GM12878 (cell line): ENCODE measurements at regions not wholly inside any gene's neighbourhood (a gene's known extent, or its start where the extent isn't known, plus 50 kb on each side); places are given as distances from the start of the nearest gene placed in this dataset.

ENCODE experiments used
- ATAC-seq: fragments of 200-7000 bp; cut with Tn5 transposase; 3 replicates; pipeline ENCODE4 v1.9.1; 2020; ENCODE audit warnings: mild to moderate bottlenecking, moderate library complexity
- BruUV-seq: library from RNA; stranded (reverse); fragments of 400-500 nt; replicated peaks from 2 replicates; lab custom pipeline; 2021; lab: Mats Ljungman, UMichigan
- CTCF ChIA-PET: fragments of 300-600 bp; sonication (Branson Sonifier 250); formaldehyde crosslinking; extraction: SDS; loops from one replicate; lab custom pipeline; 2021; ENCODE audit warnings: inconsistent platforms; lab: Yijun Ruan, JAX
- POLR2A ChIA-PET: fragments of 350-600 bp; formaldehyde crosslinking; extraction: SDS; loops from one replicate; lab custom pipeline; 2021; ENCODE audit warnings: inconsistent platforms; lab: Charles Lee
- RAD21 ChIA-PET: fragments of 300-600 bp; sonication (Branson Sonifier 250); formaldehyde crosslinking; loops from one replicate; lab custom pipeline; 2023; ENCODE audit warnings: antibody characterized with exemption; ENCODE audit not compliant: unreplicated experiment; lab: Charles Lee
- SMC1A ChIA-PET: fragments of 300-600 bp; sonication (Branson Sonifier 250); formaldehyde crosslinking; loops from one replicate; lab custom pipeline; 2023; ENCODE audit not compliant: unreplicated experiment, uncharacterized antibody; lab: Charles Lee
- DNase-seq: peaks from one replicate; pipeline ENCODE4 v3.0.0-alpha.2; 2011; ENCODE audit warnings: low read depth, low spot score
- FAIRE-seq: peaks from 3 replicates; lab custom pipeline; 2011; peaks lifted over from hg19 to GRCh38; lab: Jason Lieb, UNC
- H2AFZ ChIP-seq: 2 replicates; pipeline ENCODE4 v1.6.0; 2011; ENCODE audit warnings: low read depth, low read length, control low read depth; ENCODE audit not compliant: control insufficient read depth
- H3K27ac ChIP-seq: 2 replicates; pipeline ENCODE4 v1.5.1; 2011; ENCODE audit warnings: control low read depth; ENCODE audit not compliant: control insufficient read depth, insufficient read depth
- H3K27me3 ChIP-seq, 2 experiments: replicated peaks in 1 of 2; 2 replicates each; pipeline versions ENCODE4 v1.6.0 to v1.6.1; 2011; ENCODE audit warnings: low read length in 1 of 2; ENCODE audit not compliant: control insufficient read depth in 2 of 2, insufficient read depth in 2 of 2
- H3K36me3 ChIP-seq, 2 experiments: 2 replicates each; pipeline ENCODE4 v1.5.1; 2011; ENCODE audit warnings: low read length in 1 of 2; ENCODE audit not compliant: control insufficient read depth in 2 of 2, insufficient read depth in 2 of 2
- H3K4me1 ChIP-seq: 2 replicates; pipeline ENCODE4 v1.6.1; 2011; ENCODE audit warnings: mild to moderate bottlenecking, low read length, moderate library complexity, mixed read lengths; ENCODE audit not compliant: control insufficient read depth, insufficient read depth
- H3K4me2 ChIP-seq: 2 replicates; pipeline ENCODE4 v1.6.0; 2011; ENCODE audit warnings: control low read depth; ENCODE audit not compliant: control insufficient read depth, insufficient read depth
- H3K4me3 ChIP-seq: fragments of 200-600 bp; sonication (generic); 2 replicates; pipeline ENCODE4 v1.5.1; 2016
- H3K79me2 ChIP-seq: 2 replicates; pipeline ENCODE4 v1.6.0; 2011; ENCODE audit warnings: low read length; ENCODE audit not compliant: control insufficient read depth, insufficient read depth
- H3K9ac ChIP-seq: 2 replicates; pipeline ENCODE4 v1.8.0; 2011; ENCODE audit warnings: low read length, control low read depth, mixed read lengths; ENCODE audit not compliant: control insufficient read depth, insufficient read depth
- H3K9me3 ChIP-seq: replicated peaks from 3 replicates; pipeline ENCODE4 v1.5.1; 2011; ENCODE audit warnings: mild to moderate bottlenecking, low read length; ENCODE audit not compliant: control insufficient read depth, insufficient read depth
- H4K20me1 ChIP-seq: 2 replicates; pipeline ENCODE4 v1.6.0; 2011; ENCODE audit not compliant: control insufficient read depth, insufficient read depth
- BCL11A ChIP-seq: IDR thresholded peaks from 2 replicates; pipeline ENCODE4 v1.6.1; 2011; ENCODE audit warnings: low read depth, low read length
- BHLHE40 ChIP-seq, 2 experiments: fragments of 450-650 bp in 1 of 2; IDR thresholded peaks; 2 replicates each; pipeline ENCODE4 v1.6.1; 2011 to 2017; ENCODE audit warnings: low read depth in 2 of 2, borderline replicate concordance in 1 of 2, improper control_type of control experiment in 1 of 2, low read length in 1 of 2, mild to moderate bottlenecking in 1 of 2
- BRCA1 ChIP-seq: IDR thresholded peaks from 2 replicates; pipeline ENCODE4 v1.6.1; 2011; ENCODE audit warnings: low read depth, low read length, improper control_type of control experiment
- EGR1 ChIP-seq, 2 experiments: IDR thresholded peaks; 1 replicate in 1 of 2; 2 replicates in 1 of 2; pipeline ENCODE4 v1.6.1; 2011 to 2012; ENCODE audit warnings: low read depth in 2 of 2, low read length in 2 of 2, borderline replicate concordance in 1 of 2, mild to moderate bottlenecking in 1 of 2, moderate library complexity in 1 of 2
- KDM1A ChIP-seq: fragments of 200-600 bp; sonication (generic); IDR thresholded peaks from 2 replicates; pipeline ENCODE4 v1.6.1; 2016; ENCODE audit warnings: borderline replicate concordance
- MTA2 ChIP-seq: fragments of 450-650 bp; IDR thresholded peaks from 2 replicates; pipeline ENCODE4 v1.6.1; 2016; ENCODE audit warnings: low read depth, mild to moderate bottlenecking, moderate library complexity
- MYC ChIP-seq: IDR thresholded peaks from 2 replicates; pipeline ENCODE4 v1.6.1; 2011; ENCODE audit warnings: mild to moderate bottlenecking, low read length, moderate library complexity, inconsistent platforms; ENCODE audit not compliant: insufficient read depth, insufficient replicate concordance, insufficient read length, severe bottlenecking
- NR2C1 ChIP-seq: fragments of 450-650 bp; IDR thresholded peaks from 2 replicates; pipeline ENCODE4 v1.6.1; 2017; ENCODE audit warnings: antibody characterized with exemption, mild to moderate bottlenecking, moderate library complexity
- PAX5 ChIP-seq: IDR thresholded peaks from 2 replicates; pipeline ENCODE4 v1.6.1; 2011; ENCODE audit warnings: low read depth, low read length, borderline replicate concordance
- PAX8 ChIP-seq: fragments of 450-650 bp; IDR thresholded peaks from 2 replicates; pipeline ENCODE4 v1.6.1; 2017; ENCODE audit warnings: mild to moderate bottlenecking, moderate library complexity
- SMAD5 ChIP-seq: IDR thresholded peaks from 2 replicates; pipeline ENCODE4 v1.6.1; 2016; ENCODE audit warnings: antibody characterized with exemption, low read depth
- SP1 ChIP-seq: IDR thresholded peaks from one replicate; pipeline ENCODE4 v1.6.1; 2011; ENCODE audit warnings: low read depth, low read length
- STAT3 ChIP-seq: IDR thresholded peaks from 2 replicates; pipeline ENCODE4 v1.6.1; 2011; ENCODE audit warnings: low read depth, low read length, improper control_type of control experiment
- ZNF207 ChIP-seq: fragments of 450-650 bp; IDR thresholded peaks from 2 replicates; pipeline ENCODE4 v1.6.1; 2014; ENCODE audit warnings: antibody characterized with exemption, mild to moderate bottlenecking, borderline replicate concordance
- ZNF384 ChIP-seq: IDR thresholded peaks from 2 replicates; pipeline ENCODE4 v1.6.1; 2012; ENCODE audit warnings: low read depth, mild to moderate bottlenecking, low read length, improper control_type of control experiment, borderline replicate concordance
- WGBS: methylation state at CpG from one replicate; pipeline ENCODE4 v1.1.6; 2016; ENCODE audit warnings: low lambda C conversion rate; ENCODE audit not compliant: insufficient replicate concordance, insufficient coverage; ENCODE audit errors: missing lambda C conversion rate; 5-methylcytosine and 5-hydroxymethylcytosine counted together
- in situ Hi-C: fragments of 300-500 bp; cut with MboI; formaldehyde crosslinking; loops from 9 replicates; pipeline ENCODE4 v1.14.3; 2018; ENCODE audit warnings: mixed read lengths
- intact Hi-C: fragments of 100-400 bp; cut with micrococcal nuclease; formaldehyde crosslinking; loops from one replicate; pipeline ENCODE4 v1.14.2; 2022; ENCODE audit not compliant: unreplicated experiment
- TF ChIP-seq, protein P1 (sequence below), 3 experiments: IDR thresholded peaks in 2 of 3; conservative IDR thresholded peaks in 1 of 3; 2 replicates each; pipeline ENCODE4 v1.5.1; 2011; ENCODE audit warnings: low read depth in 3 of 3, low read length in 3 of 3, mild to moderate bottlenecking in 3 of 3, control low read depth in 2 of 3, moderate library complexity in 2 of 3, inconsistent platforms in 1 of 3, mixed read lengths in 1 of 3; ENCODE audit not compliant: control insufficient read depth in 2 of 3, insufficient read depth in 1 of 3; ENCODE audit errors: extremely low read depth in 1 of 3
- TF ChIP-seq, protein P2 (sequence below): fragments of 450-650 bp; IDR thresholded peaks from 2 replicates; pipeline ENCODE4 v1.6.1; 2017; ENCODE audit warnings: low read depth, mild to moderate bottlenecking, moderate library complexity
- TF ChIP-seq, protein P3 (sequence below): fragments of 450-650 bp; formaldehyde crosslinking; IDR thresholded peaks from 2 replicates; pipeline ENCODE4 v1.5.0; 2022; ENCODE audit warnings: mild to moderate bottlenecking, missing genetic modification characterization

DNA sequence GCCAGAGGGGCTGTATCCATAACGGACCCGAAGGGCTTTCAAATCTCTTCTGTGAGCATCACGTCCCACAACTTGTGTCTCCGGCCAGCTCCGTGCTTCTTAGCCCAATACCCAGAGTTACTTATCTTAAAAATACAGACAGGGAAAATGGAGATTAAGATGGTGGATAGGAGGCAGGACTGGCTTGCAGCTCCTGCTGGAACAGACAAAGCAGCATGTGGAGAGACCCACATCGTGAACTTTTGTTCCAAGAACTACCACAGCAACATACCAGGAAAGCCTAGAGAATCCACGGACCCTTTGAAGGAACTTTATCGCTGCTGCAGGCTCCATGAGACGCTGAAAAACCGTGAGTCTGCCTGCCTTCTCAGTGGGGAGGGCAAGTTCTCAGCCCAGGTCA, 113.7 kb downstream of the RNASET2 start (continued):
- no peak for TF ChIP-seq STAT3
- no peak for TF ChIP-seq EGR1 (IDR thresholded peaks at IDR 0.05; ENCODE audit: borderline replicate concordance in 1 of 2, low read depth in 2 of 2, low read length in 2 of 2)
- no peak for TF ChIP-seq MYC
- no peak for TF ChIP-seq BHLHE40 (IDR thresholded peaks at IDR 0.05; ENCODE audit: borderline replicate concordance in 1 of 2, low read depth in 2 of 2, low read length in 1 of 2)
- no peak for TF ChIP-seq ZNF384
- TF ChIP-seq, all 136 proteins: peak for 0

DNA sequence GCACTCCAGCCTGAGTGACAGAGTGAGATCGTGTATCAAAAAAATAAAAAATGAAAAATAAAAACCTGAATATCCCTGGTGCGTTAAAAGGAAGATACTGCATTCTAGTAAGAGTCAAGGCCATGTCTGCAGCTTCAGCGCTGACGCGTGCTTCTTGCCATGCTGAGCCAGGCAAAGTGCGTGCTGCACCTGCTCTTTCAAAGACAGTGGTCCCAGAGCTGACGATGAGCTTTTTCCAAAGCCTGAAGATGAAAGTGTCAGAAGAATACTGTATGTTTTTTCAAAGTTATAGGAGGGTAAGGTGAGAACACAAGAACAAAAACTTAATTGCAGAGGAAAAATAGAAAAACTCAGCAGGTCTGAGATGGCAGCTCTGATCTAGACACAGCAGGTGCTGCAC, 115.1 kb downstream of the RNASET2 start:
- WGBS: 90% methylated on average over 7 of the region's 7 CpGs
- in situ Hi-C loops: no loop called here
- POLR2A ChIA-PET: interaction anchor here (0.7 kb wide), 1 partner anchor 313 kb away, joined by 4 read pairs; no protein-coding TSS in a partner anchor
- DNase-seq (no peak), ATAC-seq (no peak), FAIRE-seq (no peak)
- no peaks in the 10 kb centered on the region for H3K36me3 ChIP-seq
- H2AFZ ChIP-seq: no peak overlapping the region
- H3K4me1 ChIP-seq: no peaks in the 10 kb centered on the region
- no peaks in the 10 kb centered on the region for H3K79me2 ChIP-seq
- no peak overlapping the region for H3K27ac ChIP-seq
- no peak overlapping the region for H3K4me3 ChIP-seq
- no TSS peak for BruUV-seq
- SMC1A ChIA-PET: interaction anchor here (1.1 kb wide), 1 partner anchor 54 kb away, joined by 3 read pairs; no protein-coding TSS in a partner anchor
- CTCF ChIA-PET: no interaction called here
- intact Hi-C loops: no loop called here
- H3K9ac ChIP-seq: no peak overlapping the region
- no peak overlapping the region for H3K4me2 ChIP-seq
- RAD21 ChIA-PET: interaction anchor here (1.0 kb wide), 1 partner anchor 115 kb away, joined by 4 read pairs; the partner anchor contains the start of gene RNASET2
- peaks cover 2% of the 10 kb centered on the region for H3K9me3 ChIP-seq
- no peaks in the 10 kb centered on the region for H4K20me1 ChIP-seq
- no peaks in the 10 kb centered on the region for H3K27me3 ChIP-seq
- no peak for TF ChIP-seq PAX8
- TF ChIP-seq PAX5: no peak
- TF ChIP-seq, protein P1, sequence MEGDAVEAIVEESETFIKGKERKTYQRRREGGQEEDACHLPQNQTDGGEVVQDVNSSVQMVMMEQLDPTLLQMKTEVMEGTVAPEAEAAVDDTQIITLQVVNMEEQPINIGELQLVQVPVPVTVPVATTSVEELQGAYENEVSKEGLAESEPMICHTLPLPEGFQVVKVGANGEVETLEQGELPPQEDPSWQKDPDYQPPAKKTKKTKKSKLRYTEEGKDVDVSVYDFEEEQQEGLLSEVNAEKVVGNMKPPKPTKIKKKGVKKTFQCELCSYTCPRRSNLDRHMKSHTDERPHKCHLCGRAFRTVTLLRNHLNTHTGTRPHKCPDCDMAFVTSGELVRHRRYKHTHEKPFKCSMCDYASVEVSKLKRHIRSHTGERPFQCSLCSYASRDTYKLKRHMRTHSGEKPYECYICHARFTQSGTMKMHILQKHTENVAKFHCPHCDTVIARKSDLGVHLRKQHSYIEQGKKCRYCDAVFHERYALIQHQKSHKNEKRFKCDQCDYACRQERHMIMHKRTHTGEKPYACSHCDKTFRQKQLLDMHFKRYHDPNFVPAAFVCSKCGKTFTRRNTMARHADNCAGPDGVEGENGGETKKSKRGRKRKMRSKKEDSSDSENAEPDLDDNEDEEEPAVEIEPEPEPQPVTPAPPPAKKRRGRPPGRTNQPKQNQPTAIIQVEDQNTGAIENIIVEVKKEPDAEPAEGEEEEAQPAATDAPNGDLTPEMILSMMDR (IDR thresholded peaks at IDR 0.05 in 2 of 3, conservative IDR thresholded peaks at IDR 0.05 in 1 of 3; ENCODE audit: control insufficient read depth in 2 of 3, extremely low read depth in 1 of 3, insufficient read depth in 1 of 3, low read depth in 3 of 3, low read length in 3 of 3): no peak
- no peak for TF ChIP-seq MTA2
- no peak for TF ChIP-seq SP1
- TF ChIP-seq, protein P2, sequence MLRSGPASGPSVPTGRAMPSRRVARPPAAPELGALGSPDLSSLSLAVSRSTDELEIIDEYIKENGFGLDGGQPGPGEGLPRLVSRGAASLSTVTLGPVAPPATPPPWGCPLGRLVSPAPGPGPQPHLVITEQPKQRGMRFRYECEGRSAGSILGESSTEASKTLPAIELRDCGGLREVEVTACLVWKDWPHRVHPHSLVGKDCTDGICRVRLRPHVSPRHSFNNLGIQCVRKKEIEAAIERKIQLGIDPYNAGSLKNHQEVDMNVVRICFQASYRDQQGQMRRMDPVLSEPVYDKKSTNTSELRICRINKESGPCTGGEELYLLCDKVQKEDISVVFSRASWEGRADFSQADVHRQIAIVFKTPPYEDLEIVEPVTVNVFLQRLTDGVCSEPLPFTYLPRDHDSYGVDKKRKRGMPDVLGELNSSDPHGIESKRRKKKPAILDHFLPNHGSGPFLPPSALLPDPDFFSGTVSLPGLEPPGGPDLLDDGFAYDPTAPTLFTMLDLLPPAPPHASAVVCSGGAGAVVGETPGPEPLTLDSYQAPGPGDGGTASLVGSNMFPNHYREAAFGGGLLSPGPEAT: no peak
- TF ChIP-seq BCL11A: no peak
- TF ChIP-seq ZNF207: no peak
- TF ChIP-seq BRCA1: no peak
- TF ChIP-seq NR2C1: no peak
- TF ChIP-seq SMAD5: no peak
- TF ChIP-seq, protein P3, sequence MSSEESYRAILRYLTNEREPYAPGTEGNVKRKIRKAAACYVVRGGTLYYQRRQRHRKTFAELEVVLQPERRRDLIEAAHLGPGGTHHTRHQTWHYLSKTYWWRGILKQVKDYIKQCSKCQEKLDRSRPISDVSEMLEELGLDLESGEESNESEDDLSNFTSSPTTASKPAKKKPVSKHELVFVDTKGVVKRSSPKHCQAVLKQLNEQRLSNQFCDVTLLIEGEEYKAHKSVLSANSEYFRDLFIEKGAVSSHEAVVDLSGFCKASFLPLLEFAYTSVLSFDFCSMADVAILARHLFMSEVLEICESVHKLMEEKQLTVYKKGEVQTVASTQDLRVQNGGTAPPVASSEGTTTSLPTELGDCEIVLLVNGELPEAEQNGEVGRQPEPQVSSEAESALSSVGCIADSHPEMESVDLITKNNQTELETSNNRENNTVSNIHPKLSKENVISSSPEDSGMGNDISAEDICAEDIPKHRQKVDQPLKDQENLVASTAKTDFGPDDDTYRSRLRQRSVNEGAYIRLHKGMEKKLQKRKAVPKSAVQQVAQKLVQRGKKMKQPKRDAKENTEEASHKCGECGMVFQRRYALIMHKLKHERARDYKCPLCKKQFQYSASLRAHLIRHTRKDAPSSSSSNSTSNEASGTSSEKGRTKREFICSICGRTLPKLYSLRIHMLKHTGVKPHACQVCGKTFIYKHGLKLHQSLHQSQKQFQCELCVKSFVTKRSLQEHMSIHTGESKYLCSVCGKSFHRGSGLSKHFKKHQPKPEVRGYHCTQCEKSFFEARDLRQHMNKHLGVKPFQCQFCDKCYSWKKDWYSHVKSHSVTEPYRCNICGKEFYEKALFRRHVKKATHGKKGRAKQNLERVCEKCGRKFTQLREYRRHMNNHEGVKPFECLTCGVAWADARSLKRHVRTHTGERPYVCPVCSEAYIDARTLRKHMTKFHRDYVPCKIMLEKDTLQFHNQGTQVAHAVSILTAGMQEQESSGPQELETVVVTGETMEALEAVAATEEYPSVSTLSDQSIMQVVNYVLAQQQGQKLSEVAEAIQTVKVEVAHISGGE (CRISPR knock-in tag): no peak
- TF ChIP-seq KDM1A: no peak
